BLaER1 (cell line): ENCODE measurements at regions not wholly inside any gene's neighbourhood (a gene's known extent, or its start where the extent isn't known, plus 50 kb on each side); places are given as distances from the start of the nearest gene placed in this dataset.
"Not testable (repeated sequence)": the region's sequence is repeated elsewhere in the genome, so short reads cannot be mapped to it uniquely, and the experiment has no call there.

Source experiments
- H3K27ac ChIP-seq: shearing (Covaris generic); formaldehyde crosslinking; 2 replicates; pipeline ENCODE4 v1.8.1; 2022
- H3K27me3 ChIP-seq: shearing (Covaris generic); formaldehyde crosslinking; 2 replicates; pipeline ENCODE4 v1.8.1; 2022
- H3K36me3 ChIP-seq: shearing (Covaris generic); formaldehyde crosslinking; 2 replicates; pipeline ENCODE4 v1.8.1; 2022
- H3K4me1 ChIP-seq: shearing (Covaris generic); formaldehyde crosslinking; 2 replicates; pipeline ENCODE4 v1.8.1; 2022
- H3K4me2 ChIP-seq: shearing (Covaris generic); formaldehyde crosslinking; 2 replicates; pipeline ENCODE4 v1.8.1; 2022
- H3K4me3 ChIP-seq: shearing (Covaris generic); formaldehyde crosslinking; 2 replicates; pipeline ENCODE4 v1.8.1; 2022
- H3K9ac ChIP-seq: shearing (Covaris generic); formaldehyde crosslinking; 2 replicates; pipeline ENCODE4 v1.8.1; 2022
- H3K9me3 ChIP-seq: shearing (Covaris generic); formaldehyde crosslinking; 2 replicates; pipeline ENCODE4 v1.8.1; 2022
- H4K20me1 ChIP-seq: shearing (Covaris generic); formaldehyde crosslinking; 2 replicates; pipeline ENCODE4 v1.8.1; 2022
- Cebpa-rat ChIP-seq: shearing (Covaris generic); IDR thresholded peaks from 2 replicates; pipeline ENCODE4 v1.8.1; 2022

- H3K4me1 ChIP-seq = peaks cover 33% of the 10 kb centered on the region
These were observed 150.4 kb upstream of the NOCT start for GRCh38 chr4:138864961-138865720.

GRCh38 chr4:138863160-138863559 lies 152.4 kb upstream of the NOCT start:
- Histone ChIP-seq H3K27me3 (no peaks in the 10 kb centered on the region), H3K4me2 (no peak overlapping the region), H3K4me1 (peaks cover 28% of the 10 kb centered on the region), H4K20me1 (no peaks in the 10 kb centered on the region), H3K9me3 (peaks cover 3% of the 10 kb centered on the region; the same call in 1 of the 2 replicates), H3K9ac (no peak overlapping the region), H3K4me3 (no peak overlapping the region), H3K36me3 (no peaks in the 10 kb centered on the region), H3K27ac (no peak overlapping the region)
- no peak for TF ChIP-seq Cebpa-rat

More at GRCh38 chr4:138864961-138865720, 150.4 kb upstream of the NOCT start:
- H3K9ac ChIP-seq = no peak overlapping the region
- no peak overlapping the region for H3K27ac ChIP-seq
- H3K4me3 ChIP-seq = no peak overlapping the region
- no peaks in the 10 kb centered on the region for H4K20me1 ChIP-seq
- TF ChIP-seq Cebpa-rat = no peak
- H3K27me3 ChIP-seq = no peaks in the 10 kb centered on the region
- peak overlapping the region; percentile 78 for H3K4me2 ChIP-seq
- peaks cover 3% of the 10 kb centered on the region; the same call in 1 of the 2 replicates for H3K9me3 ChIP-seq
- H3K36me3 ChIP-seq = no peaks in the 10 kb centered on the region

DNA sequence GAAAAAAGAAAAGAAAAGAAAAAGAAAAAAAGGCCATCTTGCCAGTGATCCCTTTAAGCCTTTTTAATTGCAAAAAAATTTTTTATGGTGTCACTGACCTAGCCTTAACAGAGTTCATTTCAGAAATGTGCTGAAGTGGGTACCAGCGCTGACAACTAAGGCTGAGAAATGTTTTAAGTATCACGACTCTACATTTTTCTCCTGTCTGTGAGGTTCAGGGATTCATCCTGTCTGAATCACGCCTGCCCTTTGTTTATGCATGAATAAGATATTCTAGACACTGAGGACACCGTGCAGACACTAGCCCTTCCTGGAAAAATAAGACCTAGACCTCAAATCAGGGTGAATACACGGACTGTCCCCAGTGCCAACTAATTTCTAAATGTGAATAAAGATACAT lies 154.4 kb upstream of the NOCT start:
- TF ChIP-seq Cebpa-rat = no peak
- Histone ChIP-seq H3K36me3 (no peaks in the 10 kb centered on the region), H3K4me1 (peaks cover 23% of the 10 kb centered on the region), H3K4me3 (no peak overlapping the region), H3K9ac (no peak overlapping the region), H4K20me1 (no peaks in the 10 kb centered on the region), H3K27me3 (no peaks in the 10 kb centered on the region), H3K27ac (no peak overlapping the region), H3K9me3 (peaks cover 3% of the 10 kb centered on the region; the same call in 1 of the 2 replicates), H3K4me2 (no peak overlapping the region)

GRCh38 chr4:138860357-138860756 lies 155.2 kb upstream of the NOCT start:
- not testable (repeated sequence) for H3K27ac ChIP-seq, H3K4me3 ChIP-seq, H3K36me3 ChIP-seq, H3K4me2 ChIP-seq, H3K27me3 ChIP-seq, H3K9me3 ChIP-seq, H3K9ac ChIP-seq, H4K20me1 ChIP-seq
- H3K4me1 ChIP-seq = peaks cover 16% of the 10 kb centered on the region

DNA sequence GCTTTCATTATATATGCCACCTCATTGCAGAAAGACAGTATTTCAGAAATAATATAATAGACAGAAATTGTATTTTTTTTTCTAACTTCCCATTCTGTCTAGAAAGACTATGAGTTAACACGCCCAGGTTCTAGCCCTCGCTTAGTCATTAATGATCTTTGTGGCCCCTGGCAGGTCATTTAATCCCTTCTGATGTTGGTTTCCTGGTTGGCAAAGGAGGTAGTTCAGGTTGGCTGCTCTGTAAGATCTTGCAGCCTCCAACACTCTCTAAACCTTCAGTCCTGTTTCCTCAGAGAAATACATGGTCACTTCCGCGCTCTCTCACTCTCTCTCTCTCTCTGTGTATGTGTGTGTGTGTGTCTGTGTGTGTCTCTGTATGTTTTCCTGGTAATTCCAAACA lies 156.3 kb upstream of the NOCT start:
- peaks cover 5% of the 10 kb centered on the region for H3K4me1 ChIP-seq
- no peak overlapping the region for H3K4me2 ChIP-seq
- no peak overlapping the region for H3K4me3 ChIP-seq
- no peak overlapping the region for H3K9ac ChIP-seq
- no peaks in the 10 kb centered on the region for H3K36me3 ChIP-seq
- H3K9me3 ChIP-seq = peaks cover 10% of the 10 kb centered on the region; the same call in 1 of the 2 replicates
- no peak overlapping the region for H3K27ac ChIP-seq
- H4K20me1 ChIP-seq = no peaks in the 10 kb centered on the region
- no peak for TF ChIP-seq Cebpa-rat
- no peaks in the 10 kb centered on the region for H3K27me3 ChIP-seq

DNA sequence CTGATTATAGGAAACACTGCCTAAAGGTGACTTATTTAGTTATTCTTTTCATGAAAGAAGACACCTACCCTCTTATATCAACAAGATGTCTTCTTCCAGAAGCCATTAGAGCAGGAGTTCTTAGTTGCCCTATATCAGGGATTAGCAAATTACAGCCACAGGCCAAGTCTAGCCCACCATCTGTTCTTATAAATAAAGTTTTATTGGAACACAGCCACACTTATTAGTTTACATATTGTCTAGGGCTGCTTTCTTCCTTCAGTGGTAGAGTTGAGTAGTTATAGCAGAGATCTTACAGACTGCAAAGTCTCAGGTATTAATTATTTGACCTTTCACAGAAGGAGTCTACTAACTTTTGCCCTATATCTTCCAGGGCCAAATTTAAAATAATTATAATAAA lies 157.2 kb upstream of the NOCT start:
- peaks cover 16% of the 10 kb centered on the region; the same call in 1 of the 2 replicates for H3K9me3 ChIP-seq
- TF ChIP-seq Cebpa-rat = no peak
- H3K27ac ChIP-seq = no peak overlapping the region

DNA sequence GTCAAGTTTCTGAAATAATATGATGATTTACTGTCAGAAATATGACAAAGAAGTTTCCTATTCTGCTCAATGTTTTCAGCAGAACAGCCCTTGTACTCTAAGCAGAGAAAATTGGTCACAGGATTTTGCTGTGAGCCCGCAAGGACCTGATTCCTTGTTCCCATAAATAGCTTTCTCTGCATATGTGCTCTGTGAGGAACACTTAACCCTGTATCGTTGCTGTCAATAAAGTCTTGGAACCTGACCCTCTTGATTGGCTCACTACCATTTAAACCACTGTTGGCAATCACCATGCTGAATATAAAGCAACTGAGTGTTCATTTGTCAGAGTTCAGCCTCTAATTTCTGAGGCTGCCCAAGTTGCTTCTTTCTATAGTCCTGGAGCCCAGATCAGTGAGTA lies 158.2 kb upstream of the NOCT start:
- Histone ChIP-seq H3K36me3 (no peaks in the 10 kb centered on the region), H3K9ac (no peak overlapping the region), H3K9me3 (peaks cover 18% of the 10 kb centered on the region; the same call in 1 of the 2 replicates), H3K4me1 (no peaks in the 10 kb centered on the region), H3K4me3 (no peak overlapping the region), H3K4me2 (no peak overlapping the region), H4K20me1 (no peaks in the 10 kb centered on the region), H3K27me3 (no peaks in the 10 kb centered on the region), H3K27ac (no peak overlapping the region)
- TF ChIP-seq Cebpa-rat = no peak

More for the DNA sequence above, 157.2 kb upstream of the NOCT start:
- no peak overlapping the region for H3K4me2 ChIP-seq
- H3K27me3 ChIP-seq = no peaks in the 10 kb centered on the region
- H3K9ac ChIP-seq = no peak overlapping the region
- H3K4me1 ChIP-seq = no peaks in the 10 kb centered on the region
- H4K20me1 ChIP-seq = no peaks in the 10 kb centered on the region
- no peak overlapping the region for H3K4me3 ChIP-seq
- no peaks in the 10 kb centered on the region for H3K36me3 ChIP-seq

DNA sequence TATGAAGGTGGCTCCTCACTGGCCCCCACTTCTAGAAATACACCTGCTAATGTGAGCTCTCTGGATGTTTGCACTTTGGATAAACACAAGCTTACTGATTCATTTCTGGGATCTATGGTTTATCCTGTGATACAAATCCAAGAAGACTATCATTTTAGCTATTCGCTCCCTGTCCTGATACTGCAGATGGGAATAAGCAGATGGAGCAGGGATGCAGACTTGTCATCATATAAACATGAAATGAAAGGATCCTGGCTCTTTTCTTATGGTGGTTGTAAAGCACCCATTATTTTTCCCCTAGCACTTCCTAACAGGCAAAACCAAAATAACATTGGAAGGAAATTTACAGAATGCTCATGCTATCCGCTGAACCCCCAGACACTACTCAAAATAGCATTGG lies 162.9 kb upstream of the NOCT start:
- Histone ChIP-seq H3K27me3 (no peaks in the 10 kb centered on the region), H3K4me1 (no peaks in the 10 kb centered on the region), H3K4me2 (no peak overlapping the region), H3K9me3 (peaks cover 18% of the 10 kb centered on the region; the same call in 1 of the 2 replicates), H4K20me1 (no peaks in the 10 kb centered on the region), H3K36me3 (no peaks in the 10 kb centered on the region), H3K4me3 (no peak overlapping the region), H3K27ac (no peak overlapping the region), H3K9ac (no peak overlapping the region)
- no peak for TF ChIP-seq Cebpa-rat

- peaks cover 18% of the 10 kb centered on the region; the same call in 1 of the 2 replicates for H3K9me3 ChIP-seq
- no peaks in the 10 kb centered on the region for H3K27me3 ChIP-seq
- no peaks in the 10 kb centered on the region for H3K4me1 ChIP-seq
- TF ChIP-seq Cebpa-rat = no peak
- no peak overlapping the region for H3K4me2 ChIP-seq
- H3K36me3 ChIP-seq = no peaks in the 10 kb centered on the region
- no peak overlapping the region for H3K4me3 ChIP-seq
- no peak overlapping the region for H3K9ac ChIP-seq
- H4K20me1 ChIP-seq = no peaks in the 10 kb centered on the region
- H3K27ac ChIP-seq = no peak overlapping the region
These were observed 163.9 kb upstream of the NOCT start for GRCh38 chr4:138851391-138852335.

DNA sequence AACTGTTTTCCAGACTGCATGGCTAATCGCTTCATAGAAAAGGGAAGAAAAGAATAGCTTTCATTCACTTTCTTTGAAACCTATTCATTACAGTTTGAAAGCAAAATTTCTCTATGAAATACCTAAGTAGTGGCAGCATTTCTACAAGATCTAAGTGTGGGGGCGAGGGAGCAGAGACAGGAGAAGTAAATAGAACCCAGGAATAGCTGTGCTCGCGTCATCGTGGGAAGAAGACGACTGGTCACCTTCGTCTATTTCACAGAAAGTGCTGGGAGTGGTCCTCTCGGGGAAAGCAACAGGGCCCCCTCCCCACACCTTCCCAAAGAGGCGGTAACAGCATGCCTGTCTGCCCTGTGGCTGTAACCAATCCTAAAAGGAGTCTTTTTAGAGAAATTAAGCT lies 169.9 kb upstream of the NOCT start:
- no peaks in the 10 kb centered on the region for H3K4me1 ChIP-seq
- no peaks in the 10 kb centered on the region for H3K9me3 ChIP-seq
- no peak overlapping the region for H3K4me3 ChIP-seq
- TF ChIP-seq Cebpa-rat = no peak
- H4K20me1 ChIP-seq = no peaks in the 10 kb centered on the region
- H3K9ac ChIP-seq = no peak overlapping the region
- H3K4me2 ChIP-seq = no peak overlapping the region
- no peak overlapping the region for H3K27ac ChIP-seq
- H3K27me3 ChIP-seq = no peaks in the 10 kb centered on the region
- no peaks in the 10 kb centered on the region for H3K36me3 ChIP-seq
